ENCODE measurements at regions not wholly inside any gene's neighbourhood (a gene's known extent, or its start where the extent isn't known, plus 50 kb on each side); places are given as distances from the start of the nearest gene placed in this dataset.

DNA sequence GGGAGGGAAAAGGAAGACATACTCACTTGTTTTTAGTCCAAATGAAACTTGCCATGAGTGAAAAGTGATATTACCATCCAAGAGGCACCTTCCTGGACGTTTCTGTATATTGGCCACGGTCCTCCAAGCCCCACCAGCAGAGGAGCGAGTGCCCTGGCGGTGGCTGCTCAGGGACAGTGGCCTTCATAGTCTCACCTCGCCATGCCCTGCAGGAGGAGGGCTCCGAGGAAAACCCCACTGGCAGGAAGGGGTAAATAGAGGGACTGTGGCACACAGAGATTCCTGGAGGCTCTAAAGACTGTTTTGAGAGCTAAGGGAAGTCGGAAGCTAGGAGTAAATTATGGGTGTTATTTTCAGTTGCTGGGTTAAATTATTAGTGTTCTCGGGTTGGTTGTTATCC lies 98.4 kb upstream of the UBL3 start:
- no peak overlapping the region for H3K4me3 ChIP-seq (ENCODE audit: control insufficient read depth, low read depth, low read length)
- TF ChIP-seq, protein P1, sequence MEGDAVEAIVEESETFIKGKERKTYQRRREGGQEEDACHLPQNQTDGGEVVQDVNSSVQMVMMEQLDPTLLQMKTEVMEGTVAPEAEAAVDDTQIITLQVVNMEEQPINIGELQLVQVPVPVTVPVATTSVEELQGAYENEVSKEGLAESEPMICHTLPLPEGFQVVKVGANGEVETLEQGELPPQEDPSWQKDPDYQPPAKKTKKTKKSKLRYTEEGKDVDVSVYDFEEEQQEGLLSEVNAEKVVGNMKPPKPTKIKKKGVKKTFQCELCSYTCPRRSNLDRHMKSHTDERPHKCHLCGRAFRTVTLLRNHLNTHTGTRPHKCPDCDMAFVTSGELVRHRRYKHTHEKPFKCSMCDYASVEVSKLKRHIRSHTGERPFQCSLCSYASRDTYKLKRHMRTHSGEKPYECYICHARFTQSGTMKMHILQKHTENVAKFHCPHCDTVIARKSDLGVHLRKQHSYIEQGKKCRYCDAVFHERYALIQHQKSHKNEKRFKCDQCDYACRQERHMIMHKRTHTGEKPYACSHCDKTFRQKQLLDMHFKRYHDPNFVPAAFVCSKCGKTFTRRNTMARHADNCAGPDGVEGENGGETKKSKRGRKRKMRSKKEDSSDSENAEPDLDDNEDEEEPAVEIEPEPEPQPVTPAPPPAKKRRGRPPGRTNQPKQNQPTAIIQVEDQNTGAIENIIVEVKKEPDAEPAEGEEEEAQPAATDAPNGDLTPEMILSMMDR (conservative IDR thresholded peaks at IDR 0.05; ENCODE audit: control insufficient read depth, insufficient read depth, low read depth, low read length), result no peak
- no peak for DNase-seq (ENCODE audit: low read depth)

DNA sequence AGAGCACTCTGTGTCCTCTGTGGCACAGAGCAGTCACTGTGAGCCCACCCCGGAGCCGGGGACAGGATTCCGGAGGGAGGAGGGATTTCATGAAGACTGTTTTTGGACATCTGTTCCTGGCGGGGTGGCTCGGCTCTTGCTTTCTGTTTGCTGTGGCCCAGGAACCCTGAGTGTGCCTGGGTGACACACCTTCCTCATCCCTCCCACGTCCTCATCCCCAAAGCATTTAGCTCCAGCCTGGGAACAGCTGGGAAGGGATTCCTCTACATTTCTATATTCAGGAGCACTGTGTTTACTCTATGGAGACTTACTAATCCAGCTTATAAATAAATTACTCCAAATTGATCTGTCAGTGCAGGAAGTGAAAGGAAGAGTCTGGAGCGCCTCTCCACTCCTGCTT lies 97.8 kb upstream of the UBL3 start:
- peak; percentile 12 for DNase-seq (ENCODE audit: low read depth)
- H3K4me3 ChIP-seq (ENCODE audit: control insufficient read depth, low read depth, low read length), result no peak overlapping the region
- TF ChIP-seq, protein P1 (conservative IDR thresholded peaks at IDR 0.05; ENCODE audit: control insufficient read depth, insufficient read depth, low read depth, low read length), result no peak

DNA sequence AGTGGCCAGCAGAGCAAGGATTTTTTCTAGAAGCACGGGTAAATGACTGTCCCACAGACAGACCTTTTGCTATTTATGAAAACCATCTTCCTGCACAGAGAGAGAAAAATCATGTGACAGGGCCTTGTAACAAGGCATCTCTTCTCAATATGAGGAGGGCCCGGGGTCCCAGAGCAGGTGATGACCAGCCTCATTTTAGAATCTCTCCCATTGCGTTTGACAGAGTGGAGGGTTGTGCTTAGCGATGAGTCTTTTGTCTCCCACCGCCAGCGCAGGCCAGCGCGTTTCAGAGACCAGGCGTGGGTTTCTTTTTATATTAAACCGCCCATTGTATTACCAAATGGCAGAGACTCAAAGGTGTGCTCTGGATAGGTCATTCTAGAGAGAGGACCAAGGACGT lies 97.4 kb upstream of the UBL3 start:
- no peak for DNase-seq (ENCODE audit: low read depth)
- no peak overlapping the region for H3K4me3 ChIP-seq (ENCODE audit: control insufficient read depth, low read depth, low read length)
- TF ChIP-seq, protein P1 (conservative IDR thresholded peaks at IDR 0.05; ENCODE audit: control insufficient read depth, insufficient read depth, low read depth, low read length), result no peak

DNA sequence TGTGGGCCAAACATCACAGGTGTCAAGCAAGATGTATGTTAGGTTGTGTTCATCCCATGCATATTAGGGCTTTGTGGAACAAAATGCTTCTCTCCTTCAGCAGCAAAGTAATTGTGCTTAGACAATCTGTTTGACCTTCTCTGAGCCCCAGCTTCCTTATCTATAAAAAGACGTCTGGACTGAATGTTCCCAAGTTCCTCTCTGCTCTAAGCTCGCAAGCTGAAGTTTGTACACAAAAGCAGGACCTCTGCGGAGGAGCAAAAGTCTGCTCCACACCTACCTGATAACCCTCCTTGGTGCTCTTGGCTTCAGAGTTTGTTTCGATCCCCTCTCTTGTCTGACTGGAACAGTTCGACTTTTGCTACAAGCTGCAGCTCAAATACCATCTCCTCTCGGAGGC lies 95.7 kb upstream of the UBL3 start:
- TF ChIP-seq, protein P1 (conservative IDR thresholded peaks at IDR 0.05; ENCODE audit: control insufficient read depth, insufficient read depth, low read depth, low read length), result no peak
- no peak for DNase-seq (ENCODE audit: low read depth)
- H3K4me3 ChIP-seq (ENCODE audit: control insufficient read depth, low read depth, low read length), result no peak overlapping the region

DNA sequence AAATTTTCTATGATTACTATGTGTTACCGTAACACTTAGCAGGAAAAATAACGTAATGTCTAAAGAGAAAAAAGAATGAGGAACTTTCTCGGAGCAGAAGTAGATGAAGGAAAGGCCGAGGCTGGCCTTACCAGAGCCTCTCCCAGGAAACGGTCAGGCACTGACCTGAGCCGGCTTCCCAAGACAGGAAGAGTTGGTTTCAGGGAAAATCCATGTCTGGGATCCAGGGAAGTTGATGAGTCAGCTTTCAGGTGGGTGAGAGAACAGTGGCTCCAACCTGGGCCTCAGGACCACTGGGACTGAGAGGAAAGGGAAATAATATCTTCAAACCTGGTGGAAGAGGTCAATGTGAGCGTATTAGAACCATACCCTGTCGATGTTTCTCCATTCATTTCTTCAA lies 93.3 kb upstream of the UBL3 start:
- no peak overlapping the region for H3K4me3 ChIP-seq (ENCODE audit: control insufficient read depth, low read depth, low read length)
- no peak for DNase-seq (ENCODE audit: low read depth)
- TF ChIP-seq, protein P1 (conservative IDR thresholded peaks at IDR 0.05; ENCODE audit: control insufficient read depth, insufficient read depth, low read depth, low read length), result no peak

DNA sequence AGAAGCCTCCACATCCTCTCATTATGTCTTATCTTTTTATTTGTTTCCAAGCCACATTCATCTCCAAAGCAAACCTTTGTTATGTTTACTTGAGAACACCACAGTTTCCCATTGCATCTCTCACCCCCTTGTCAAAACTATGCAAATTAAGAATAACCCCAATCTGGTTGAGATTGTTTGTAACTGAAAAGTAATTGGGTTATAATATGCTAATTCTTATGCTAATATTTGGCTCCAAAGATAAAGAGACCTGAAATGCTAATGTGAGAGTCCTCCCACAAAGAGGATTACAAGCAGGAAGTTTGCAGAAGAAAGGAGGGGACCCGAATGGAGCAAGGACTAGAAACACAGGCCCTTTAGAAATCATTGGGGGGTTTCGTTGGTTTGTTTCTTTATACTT lies 92.9 kb upstream of the UBL3 start:
- TF ChIP-seq, protein P1 (conservative IDR thresholded peaks at IDR 0.05; ENCODE audit: control insufficient read depth, insufficient read depth, low read depth, low read length), result no peak
- H3K4me3 ChIP-seq (ENCODE audit: control insufficient read depth, low read depth, low read length), result no peak overlapping the region
- DNase-seq (ENCODE audit: low read depth), result no peak

DNA sequence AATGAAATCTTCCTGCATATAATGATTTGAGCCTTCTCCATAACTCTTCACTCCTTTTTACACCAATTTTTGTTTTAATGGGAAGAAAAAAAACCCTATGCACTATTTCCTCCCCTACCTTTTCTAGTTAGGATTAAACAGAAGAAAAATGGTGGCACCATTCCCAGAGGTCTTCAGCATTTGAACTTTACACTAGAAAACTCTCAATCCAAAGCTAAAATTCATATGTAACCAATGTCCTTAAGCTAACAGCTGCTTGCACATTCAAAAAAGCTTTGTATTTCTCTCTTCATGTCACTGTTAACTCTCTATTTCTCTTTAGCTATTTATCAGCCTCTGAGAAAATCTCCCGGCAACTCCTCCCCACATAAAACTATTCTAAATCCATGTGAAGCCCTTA lies 90.3 kb upstream of the UBL3 start:
- no peak for DNase-seq (ENCODE audit: low read depth)
- H3K4me3 ChIP-seq (ENCODE audit: control insufficient read depth, low read depth, low read length), result no peak overlapping the region
- TF ChIP-seq, protein P1 (conservative IDR thresholded peaks at IDR 0.05; ENCODE audit: control insufficient read depth, insufficient read depth, low read depth, low read length), result no peak
